ENCODE measurements at regions not wholly inside any gene's neighbourhood (a gene's known extent, or its start where the extent isn't known, plus 50 kb on each side); places are given as distances from the start of the nearest gene placed in this dataset.

GRCh38 chr20:52643034-52643433, 329.1 kb upstream of the TSHZ2 start:
- DNase-seq (ENCODE audit: low read depth): no peak

- no peak for DNase-seq (ENCODE audit: low read depth)
Measured at GRCh38 chr20:52637201-52637600, 335.0 kb upstream of the TSHZ2 start.

GRCh38 chr20:52631469-52631868, 340.7 kb upstream of the TSHZ2 start:
- DNase-seq (ENCODE audit: low read depth): no peak

GRCh38 chr20:52630138-52630537, 342.0 kb upstream of the TSHZ2 start:
- no peak for DNase-seq (ENCODE audit: low read depth)

GRCh38 chr20:52624281-52624680, 347.9 kb upstream of the TSHZ2 start:
- DNase-seq (ENCODE audit: low read depth): no peak

- DNase-seq (ENCODE audit: low read depth): no peak
Measured at GRCh38 chr20:52622081-52622480, 350.1 kb upstream of the TSHZ2 start.

GRCh38 chr20:52621401-52621800, 350.8 kb upstream of the TSHZ2 start:
- DNase-seq (ENCODE audit: low read depth): no peak

- no peak for DNase-seq (ENCODE audit: low read depth)
Measured at GRCh38 chr20:52619671-52620070, 352.5 kb upstream of the TSHZ2 start.

GRCh38 chr20:52619101-52619500, 353.1 kb upstream of the TSHZ2 start:
- no peak for DNase-seq (ENCODE audit: low read depth)

GRCh38 chr20:52616629-52617028, 355.5 kb upstream of the TSHZ2 start:
- DNase-seq (ENCODE audit: low read depth): no peak

GRCh38 chr20:52614051-52614863, 357.9 kb upstream of the TSHZ2 start:
- no peak for DNase-seq (ENCODE audit: low read depth)

- DNase-seq (ENCODE audit: low read depth): no peak
Measured at GRCh38 chr20:52612046-52612632, 360.0 kb upstream of the TSHZ2 start.

GRCh38 chr20:52610749-52611148, 361.4 kb upstream of the TSHZ2 start:
- no peak for DNase-seq (ENCODE audit: low read depth)

- DNase-seq (ENCODE audit: low read depth): no peak
Measured at GRCh38 chr20:52601295-52601971, 370.7 kb upstream of the TSHZ2 start.

GRCh38 chr20:52596256-52596655, 375.9 kb upstream of the TSHZ2 start:
- no peak for DNase-seq (ENCODE audit: low read depth)

GRCh38 chr20:52595518-52595917, 376.6 kb upstream of the TSHZ2 start:
- DNase-seq (ENCODE audit: low read depth): no peak

- DNase-seq (ENCODE audit: low read depth): no peak
Measured at GRCh38 chr20:52593654-52594053, 378.5 kb upstream of the TSHZ2 start.

- DNase-seq (ENCODE audit: low read depth): no peak
Measured at GRCh38 chr20:52592567-52592966, 379.6 kb upstream of the TSHZ2 start.

- no peak for DNase-seq (ENCODE audit: low read depth)
Measured at GRCh38 chr20:52590100-52590499, 382.1 kb upstream of the TSHZ2 start.

GRCh38 chr20:52589251-52589812, 382.8 kb upstream of the TSHZ2 start:
- DNase-seq (ENCODE audit: low read depth): no peak

- no peak for DNase-seq (ENCODE audit: low read depth)
Measured at GRCh38 chr20:52586660-52587059, 385.5 kb upstream of the TSHZ2 start.

GRCh38 chr20:52585333-52585732, 386.8 kb upstream of the TSHZ2 start:
- DNase-seq (ENCODE audit: low read depth): no peak

- no peak for DNase-seq (ENCODE audit: low read depth)
Measured at GRCh38 chr20:52578559-52578958, 387.0 kb upstream of the ZFP64 start.
